ENCODE measurements at regions not wholly inside any gene's neighbourhood (a gene's known extent, or its start where the extent isn't known, plus 50 kb on each side); places are given as distances from the start of the nearest gene placed in this dataset.

- Histone ChIP-seq H3K27me3 (no peaks in the 10 kb centered on the region), H3K36me3 (ENCODE audit: low read depth, missing control alignments) (no peaks in the 10 kb centered on the region), H3K27ac (no peak overlapping the region), H3K9me3 (no peaks in the 10 kb centered on the region), H3K4me1 (no peaks in the 10 kb centered on the region), H3K4me3 (no peak overlapping the region)
- intact Hi-C loops (cut with DNase I; ENCODE audit: low total_unique reads) = no loop called here
- no peak for DNase-seq
- TF ChIP-seq POLR2A (IDR thresholded peaks at IDR 0.05) (no peak), CTCF (IDR thresholded peaks at IDR 0.05) (no peak)
- WGBS, 2 donors = 77 to 97% methylated on average over 4 of the region's 4 CpGs
Observed at GRCh38 chr6:14789996-14790395, 455.9 kb upstream of the JARID2 start.

GRCh38 chr6:14790976-14791375 lies 454.9 kb upstream of the JARID2 start:
- H3K4me3 ChIP-seq = no peak overlapping the region
- no peaks in the 10 kb centered on the region for H3K4me1 ChIP-seq
- no peak for DNase-seq
- no peaks in the 10 kb centered on the region for H3K36me3 ChIP-seq (ENCODE audit: low read depth, missing control alignments)
- H3K9me3 ChIP-seq = no peaks in the 10 kb centered on the region
- H3K27me3 ChIP-seq = no peaks in the 10 kb centered on the region
- TF ChIP-seq CTCF (IDR thresholded peaks at IDR 0.05) (no peak), POLR2A (IDR thresholded peaks at IDR 0.05) (no peak)
- WGBS, 2 donors = 45 to 57% methylated on average over 1 of the region's 1 CpG
- intact Hi-C loops (cut with DNase I; ENCODE audit: low total_unique reads) = no loop called here
- H3K27ac ChIP-seq = no peak overlapping the region

GRCh38 chr6:14791526-14791925 lies 454.3 kb upstream of the JARID2 start:
- no peak for DNase-seq
- WGBS, 2 donors = 88 to 89% methylated on average over 2 of the region's 2 CpGs

GRCh38 chr6:14792118-14792955 lies 453.5 kb upstream of the JARID2 start:
- H3K27me3 ChIP-seq = no peaks in the 10 kb centered on the region
- no peaks in the 10 kb centered on the region for H3K4me1 ChIP-seq
- H3K36me3 ChIP-seq (ENCODE audit: low read depth, missing control alignments) = no peaks in the 10 kb centered on the region
- H3K4me3 ChIP-seq = no peak overlapping the region
- no peak for DNase-seq
- no peak overlapping the region for H3K27ac ChIP-seq
- no peaks in the 10 kb centered on the region for H3K9me3 ChIP-seq
- intact Hi-C loops (cut with DNase I; ENCODE audit: low total_unique reads) = no loop called here
- 77 to 82% methylated on average over 6 of the region's 6 CpGs for WGBS, 2 donors
- no peak for TF ChIP-seq CTCF (IDR thresholded peaks at IDR 0.05)
- no peak for TF ChIP-seq POLR2A (IDR thresholded peaks at IDR 0.05)

More at GRCh38 chr6:14791526-14791925, 454.3 kb upstream of the JARID2 start:
- no peak overlapping the region for H3K27ac ChIP-seq
- H3K27me3 ChIP-seq = no peaks in the 10 kb centered on the region
- no peaks in the 10 kb centered on the region for H3K36me3 ChIP-seq (ENCODE audit: low read depth, missing control alignments)
- no peaks in the 10 kb centered on the region for H3K4me1 ChIP-seq
- intact Hi-C loops (cut with DNase I; ENCODE audit: low total_unique reads) = no loop called here
- no peaks in the 10 kb centered on the region for H3K9me3 ChIP-seq
- no peak for TF ChIP-seq CTCF (IDR thresholded peaks at IDR 0.05)
- no peak for TF ChIP-seq POLR2A (IDR thresholded peaks at IDR 0.05)
- H3K4me3 ChIP-seq = no peak overlapping the region

- H3K36me3 ChIP-seq (ENCODE audit: low read depth, missing control alignments) = no peaks in the 10 kb centered on the region
- intact Hi-C loops (cut with DNase I; ENCODE audit: low total_unique reads) = no loop called here
- H3K4me3 ChIP-seq = no peak overlapping the region
- no peak for TF ChIP-seq POLR2A (IDR thresholded peaks at IDR 0.05)
- TF ChIP-seq CTCF (IDR thresholded peaks at IDR 0.05) = no peak
- H3K9me3 ChIP-seq = no peaks in the 10 kb centered on the region
- DNase-seq = no peak
- no peaks in the 10 kb centered on the region for H3K4me1 ChIP-seq
- H3K27ac ChIP-seq = no peak overlapping the region
- WGBS, 2 donors = 67 to 71% methylated on average over 7 of the region's 7 CpGs
- no peaks in the 10 kb centered on the region for H3K27me3 ChIP-seq
Observed at GRCh38 chr6:14795451-14795850, 450.4 kb upstream of the JARID2 start.
